ENCODE measurements at regions not wholly inside any gene's neighbourhood (a gene's known extent, or its start where the extent isn't known, plus 50 kb on each side); places are given as distances from the start of the nearest gene placed in this dataset.

GRCh38 chr5:75928992-75929391, 154.2 kb upstream of the SV2C start:
- no peak overlapping the region for H3K4me2 ChIP-seq (ENCODE audit: insufficient read depth in 1 of 2, low read depth in 2 of 2, low read length in 2 of 2)
- CTCF ChIA-PET (ENCODE audit: partially characterized antibody): interaction anchor here (0.7 to 1.1 kb wide), 2 partner anchors 26 to 246 kb away, joined by 3 to 4 read pairs; no protein-coding TSS in a partner anchor
- H3K79me1 ChIP-seq (ENCODE audit: low read depth, low read length): no peaks in the 10 kb centered on the region
- H3K9me3 ChIP-seq (ENCODE audit: insufficient read depth in 2 of 2, low read depth in 1 of 2, low read length in 1 of 2): no peaks in the 10 kb centered on the region
- 0 out of 2 replicates have a peak overlapping the region, but pooled peaks have one; percentile 23 for H2AFZ ChIP-seq (ENCODE audit: low read length)
- H4K91ac ChIP-seq (replicated peaks; ENCODE audit: insufficient read length, low read length): no peak overlapping the region
- FAIRE-seq (no peak), DNase-seq (ENCODE audit: low read depth in 1 of 2, low spot score in 2 of 2) (no peak)
- H3K27me3 ChIP-seq (replicated peaks in 1 of 4; ENCODE audit: control insufficient read depth in 3 of 4, extremely low read depth in 1 of 4, insufficient read depth in 3 of 4, low read length in 3 of 4): no peaks in the 10 kb centered on the region
- no peak overlapping the region for H2AK5ac ChIP-seq (ENCODE audit: low read depth, low read length)
- H3K4me3 ChIP-seq (ENCODE audit: extremely low read depth in 1 of 4, insufficient read depth in 2 of 4, low read depth in 3 of 4, low read length in 4 of 4): no peak overlapping the region
- H2BK5ac ChIP-seq (ENCODE audit: low read depth, low read length): no peak overlapping the region
- no peaks in the 10 kb centered on the region for H3K79me2 ChIP-seq (ENCODE audit: control insufficient read depth in 1 of 2, insufficient read depth in 2 of 2, low read length in 2 of 2)
- H3K23ac ChIP-seq (ENCODE audit: insufficient read length): no peak overlapping the region
- H3K36me3 ChIP-seq (ENCODE audit: control insufficient read depth in 2 of 4, insufficient read depth in 4 of 4, low read length in 3 of 4): no peaks in the 10 kb centered on the region
- TF ChIP-seq BACH1 (IDR thresholded peaks at IDR 0.05; ENCODE audit: low read length) (no peak), POLR2A (IDR thresholded peaks at IDR 0.05; ENCODE audit: control extremely low read depth in 1 of 2, low read depth in 2 of 2, low read length in 2 of 2) (no peak), ASH2L (IDR thresholded peaks at IDR 0.05; ENCODE audit: low read length) (no peak), JUN (IDR thresholded peaks at IDR 0.05; ENCODE audit: low read depth, low read length) (no peak), ATF2 (IDR thresholded peaks at IDR 0.05; ENCODE audit: low read length) (no peak), KDM5A (IDR thresholded peaks at IDR 0.05; ENCODE audit: low read length) (no peak), RBBP5 (IDR thresholded peaks at IDR 0.05; ENCODE audit: borderline replicate concordance, low read depth, low read length) (no peak), MAFK (IDR thresholded peaks at IDR 0.05; ENCODE audit: low read depth, low read length) (no peak), RXRA (IDR thresholded peaks at IDR 0.05; ENCODE audit: insufficient read depth, low read depth, low read length) (no peak)
- no peak overlapping the region for H2BK120ac ChIP-seq (replicated peaks; ENCODE audit: low read depth, low read length)
- no peak overlapping the region for H2BK12ac ChIP-seq (ENCODE audit: low read depth, low read length)
- no peak overlapping the region for H3K56ac ChIP-seq (replicated peaks; ENCODE audit: insufficient read length, low read depth, low read length)
- H3K18ac ChIP-seq (ENCODE audit: extremely low read depth, low read length): no peak overlapping the region
- POLR2A ChIA-PET (ENCODE audit: partially characterized antibody): no interaction called here
- no peak overlapping the region for H2BK20ac ChIP-seq (ENCODE audit: low read length)
- no peak overlapping the region for H3K27ac ChIP-seq (ENCODE audit: low read depth, low read length)
- H4K20me1 ChIP-seq (replicated peaks in 1 of 2; ENCODE audit: control insufficient read depth in 1 of 2, insufficient read depth in 2 of 2, low read length in 2 of 2): no peaks in the 10 kb centered on the region
- H4K5ac ChIP-seq (ENCODE audit: insufficient read length, low read depth, low read length): no peak overlapping the region
- 88% methylated on average over 1 of the region's 1 CpG; no CpG with 5 or more reads in 1 of the 2 experiments for WGBS, 2 experiments (ENCODE audit: extremely low coverage in 1 of 2, insufficient coverage in 1 of 2, insufficient read length in 1 of 2, insufficient replicate concordance in 2 of 2, low coverage in 1 of 2, low lambda C conversion rate in 2 of 2, missing lambda C conversion rate in 1 of 2)
- H3K23me2 ChIP-seq (ENCODE audit: low read depth, low read length): no peaks in the 10 kb centered on the region
- H4K8ac ChIP-seq (ENCODE audit: extremely low read depth, insufficient read depth, low read length): peak overlapping the region; percentile 35; the same call in 1 of the 2 replicates
- H2BK15ac ChIP-seq (ENCODE audit: low read length): no peak overlapping the region
- H3K14ac ChIP-seq (ENCODE audit: insufficient read length): no peak overlapping the region
- no peaks in the 10 kb centered on the region for H3K4me1 ChIP-seq (replicated peaks in 1 of 4; ENCODE audit: control insufficient read depth in 3 of 4, insufficient read depth in 4 of 4, low read length in 3 of 4)
- H3K4ac ChIP-seq (replicated peaks; ENCODE audit: insufficient read length, low read depth, low read length): no peak overlapping the region
- H3K9ac ChIP-seq (replicated peaks in 1 of 4; ENCODE audit: extremely low read depth in 1 of 4, low read depth in 3 of 4, low read length in 3 of 4): no peak overlapping the region

Measured in H1 (cell line).